ENCODE measurements at regions not wholly inside any gene's neighbourhood (a gene's known extent, or its start where the extent isn't known, plus 50 kb on each side); places are given as distances from the start of the nearest gene placed in this dataset.

DNA sequence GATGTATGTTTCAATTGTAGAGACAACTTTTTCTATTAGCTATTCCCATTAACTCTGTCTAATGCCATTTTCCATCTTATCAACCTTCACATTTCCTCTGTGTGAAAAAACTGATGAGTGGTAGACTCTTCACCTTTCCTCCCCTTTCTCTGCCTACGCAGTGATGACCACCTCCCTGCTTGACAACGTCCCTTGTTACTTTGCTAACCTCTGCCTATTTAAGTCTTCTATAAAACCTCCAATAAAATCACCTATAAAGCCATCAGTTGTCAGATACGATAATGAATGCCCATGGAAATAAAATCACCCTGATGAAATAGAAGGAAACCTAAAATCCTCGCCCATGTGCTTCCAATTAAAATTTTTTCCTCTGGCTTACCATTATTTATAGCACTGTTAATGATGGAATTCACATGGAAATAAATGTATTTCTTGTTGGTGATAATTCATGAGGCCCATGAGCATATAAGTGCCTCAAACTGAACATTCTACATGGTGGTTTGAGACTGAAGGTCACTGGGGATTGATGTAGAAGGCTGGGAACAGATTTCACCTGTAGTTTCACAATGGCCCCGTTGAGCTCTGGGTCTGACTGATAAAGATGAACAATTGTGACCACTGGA is 1454.0 kb upstream of the SEL1L start:
- no peak for TF ChIP-seq CTCF (IDR thresholded peaks at IDR 0.05)
- no peak for TF ChIP-seq ZFX (IDR thresholded peaks at IDR 0.05; ENCODE audit: borderline replicate concordance)

Measured in 22Rv1 (cell line).